ENCODE measurements at regions not wholly inside any gene's neighbourhood (a gene's known extent, or its start where the extent isn't known, plus 50 kb on each side); places are given as distances from the start of the nearest gene placed in this dataset.

GRCh38 chr4:41323179-41323578 lies 66.5 kb downstream of the UCHL1 start:
- no peak for DNase-seq (ENCODE audit: low read depth)
- TF ChIP-seq, protein P1, sequence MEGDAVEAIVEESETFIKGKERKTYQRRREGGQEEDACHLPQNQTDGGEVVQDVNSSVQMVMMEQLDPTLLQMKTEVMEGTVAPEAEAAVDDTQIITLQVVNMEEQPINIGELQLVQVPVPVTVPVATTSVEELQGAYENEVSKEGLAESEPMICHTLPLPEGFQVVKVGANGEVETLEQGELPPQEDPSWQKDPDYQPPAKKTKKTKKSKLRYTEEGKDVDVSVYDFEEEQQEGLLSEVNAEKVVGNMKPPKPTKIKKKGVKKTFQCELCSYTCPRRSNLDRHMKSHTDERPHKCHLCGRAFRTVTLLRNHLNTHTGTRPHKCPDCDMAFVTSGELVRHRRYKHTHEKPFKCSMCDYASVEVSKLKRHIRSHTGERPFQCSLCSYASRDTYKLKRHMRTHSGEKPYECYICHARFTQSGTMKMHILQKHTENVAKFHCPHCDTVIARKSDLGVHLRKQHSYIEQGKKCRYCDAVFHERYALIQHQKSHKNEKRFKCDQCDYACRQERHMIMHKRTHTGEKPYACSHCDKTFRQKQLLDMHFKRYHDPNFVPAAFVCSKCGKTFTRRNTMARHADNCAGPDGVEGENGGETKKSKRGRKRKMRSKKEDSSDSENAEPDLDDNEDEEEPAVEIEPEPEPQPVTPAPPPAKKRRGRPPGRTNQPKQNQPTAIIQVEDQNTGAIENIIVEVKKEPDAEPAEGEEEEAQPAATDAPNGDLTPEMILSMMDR (IDR thresholded peaks at IDR 0.05; ENCODE audit: control insufficient read depth, extremely low read depth, insufficient read depth) = no peak
- no peak overlapping the region for H3K4me3 ChIP-seq (ENCODE audit: low read depth, low read length)

DNA sequence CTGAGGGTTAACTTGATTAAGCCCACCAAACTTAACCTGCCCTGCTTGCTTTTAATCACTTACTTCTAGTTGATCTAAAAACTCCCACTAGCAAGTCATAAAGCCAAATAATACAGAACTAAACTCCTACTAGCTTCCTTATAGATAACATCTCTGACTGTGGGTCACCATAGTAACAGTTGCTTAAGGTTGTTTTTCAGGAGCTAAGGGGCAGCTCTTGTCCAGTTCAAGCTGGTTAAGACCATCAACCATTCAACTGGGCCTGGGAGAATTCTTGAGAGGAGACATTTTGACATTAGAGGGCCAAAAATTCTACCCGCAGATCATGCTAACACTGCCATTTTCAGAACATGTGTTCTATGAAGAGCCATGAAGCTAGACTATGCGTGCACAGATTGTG lies 67.0 kb downstream of the UCHL1 start:
- DNase-seq (ENCODE audit: low read depth) = peak; percentile 59
- TF ChIP-seq, protein P1 (IDR thresholded peaks at IDR 0.05; ENCODE audit: control insufficient read depth, extremely low read depth, insufficient read depth) = no peak
- no peak overlapping the region for H3K4me3 ChIP-seq (ENCODE audit: low read depth, low read length)

GRCh38 chr4:41324861-41325260 lies 68.1 kb downstream of the UCHL1 start:
- no peak for DNase-seq (ENCODE audit: low read depth)
- H3K4me3 ChIP-seq (ENCODE audit: low read depth, low read length) = no peak overlapping the region
- TF ChIP-seq, protein P1 (IDR thresholded peaks at IDR 0.05; ENCODE audit: control insufficient read depth, extremely low read depth, insufficient read depth) = no peak

- DNase-seq (ENCODE audit: low read depth) = no peak
- TF ChIP-seq, protein P1 (IDR thresholded peaks at IDR 0.05; ENCODE audit: control insufficient read depth, extremely low read depth, insufficient read depth) = no peak
- no peak overlapping the region for H3K4me3 ChIP-seq (ENCODE audit: low read depth, low read length)
Observed at GRCh38 chr4:41325901-41326300, 69.2 kb downstream of the UCHL1 start.

DNA sequence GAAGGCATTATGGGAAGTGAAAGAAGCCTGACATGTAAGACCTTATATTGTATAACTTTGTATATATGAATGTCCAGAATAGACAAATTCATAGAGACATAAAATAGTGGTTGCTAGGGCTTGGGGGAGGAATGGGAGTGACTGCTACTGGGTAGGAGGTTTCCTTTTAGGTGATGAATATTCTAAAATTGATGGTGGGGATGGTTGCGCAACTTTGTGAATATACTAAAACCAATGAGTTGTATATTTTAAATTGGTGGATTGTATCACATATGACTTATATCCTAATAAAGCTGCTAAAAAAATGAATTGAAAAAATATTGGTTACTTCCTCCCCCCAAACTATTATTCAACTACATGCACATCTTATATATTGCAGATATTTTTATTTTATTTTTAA lies 70.0 kb downstream of the UCHL1 start:
- TF ChIP-seq, protein P1 (IDR thresholded peaks at IDR 0.05; ENCODE audit: control insufficient read depth, extremely low read depth, insufficient read depth) = no peak
- no peak overlapping the region for H3K4me3 ChIP-seq (ENCODE audit: low read depth, low read length)
- DNase-seq (ENCODE audit: low read depth) = no peak

DNA sequence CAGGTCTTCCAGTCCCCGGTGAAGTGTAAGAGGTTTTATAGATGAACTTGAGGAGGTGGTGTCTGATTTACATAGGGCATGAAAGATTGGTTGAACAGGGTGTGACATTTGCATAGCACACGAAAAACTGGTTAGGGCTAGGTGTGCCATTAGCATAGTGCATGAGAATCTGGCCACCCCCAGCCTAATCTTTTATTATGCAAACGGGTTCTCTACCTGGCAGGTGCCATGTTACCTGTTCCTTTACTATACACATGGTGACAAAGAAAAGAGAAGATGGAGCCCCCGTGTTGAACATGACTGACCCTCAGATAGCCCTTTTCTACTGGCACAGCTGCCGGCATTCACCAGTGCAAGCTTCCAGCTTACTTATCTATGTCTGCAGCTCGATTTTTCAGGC lies 71.0 kb downstream of the UCHL1 start:
- no peak overlapping the region for H3K4me3 ChIP-seq (ENCODE audit: low read depth, low read length)
- DNase-seq (ENCODE audit: low read depth) = peak; percentile 41
- TF ChIP-seq, protein P1 (IDR thresholded peaks at IDR 0.05; ENCODE audit: control insufficient read depth, extremely low read depth, insufficient read depth) = no peak

DNA sequence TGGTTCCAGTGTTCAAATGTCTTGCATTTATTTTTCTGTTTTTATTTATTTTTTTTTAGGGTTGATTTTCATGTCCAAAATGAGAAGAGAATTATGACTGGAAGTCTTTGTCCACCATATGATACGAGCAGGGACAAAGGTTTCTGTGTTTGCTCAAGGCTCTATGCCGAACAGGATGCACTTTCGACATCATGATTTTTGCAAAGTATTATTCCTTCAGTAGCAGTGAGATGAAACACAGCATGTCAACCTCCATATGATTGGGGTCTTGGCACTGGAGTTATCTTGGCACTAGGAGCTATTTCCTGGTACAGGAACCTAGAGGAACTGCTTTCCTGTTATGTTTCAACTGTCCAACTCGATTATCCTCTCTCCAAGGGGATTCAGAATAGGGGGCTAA lies 72.6 kb downstream of the UCHL1 start:
- no peak for DNase-seq (ENCODE audit: low read depth)
- no peak overlapping the region for H3K4me3 ChIP-seq (ENCODE audit: low read depth, low read length)
- TF ChIP-seq, protein P1 (IDR thresholded peaks at IDR 0.05; ENCODE audit: control insufficient read depth, extremely low read depth, insufficient read depth) = no peak
